Small intestine (tissue), 7 donors: ENCODE measurements at regions not wholly inside any gene's neighbourhood (a gene's known extent, or its start where the extent isn't known, plus 50 kb on each side); places are given as distances from the start of the nearest gene placed in this dataset.

Experiments used
- DNase-seq, 2 donors: peaks; one replicate each; pipeline versions ENCODE4 v3.0.0 to v3.0.0-alpha.2; 2013
- FAIRE-seq: peaks from 2 replicates; lab custom pipeline; 2012; peaks lifted over from hg19 to GRCh38; lab: Jason Lieb, UNC
- H3K27ac ChIP-seq, 3 donors: one replicate each; pipeline ENCODE4 v1.5.1; 2013; ENCODE audit warnings: low read length in 2 of 3, mild to moderate bottlenecking in 2 of 3, control low read depth in 1 of 3, inconsistent platforms in 1 of 3, low read depth in 1 of 3, moderate library complexity in 1 of 3
- H3K27me3 ChIP-seq, 3 donors: one replicate each; pipeline ENCODE4 v1.6.1; 2013; ENCODE audit warnings: low read length in 3 of 3, inconsistent platforms in 1 of 3; ENCODE audit not compliant: control insufficient read depth in 3 of 3, insufficient read depth in 3 of 3
- H3K36me3 ChIP-seq, 3 donors: one replicate each; pipeline ENCODE4 v1.6.1; 2013; ENCODE audit warnings: low read length in 3 of 3, inconsistent platforms in 1 of 3, low read depth in 1 of 3, mild to moderate bottlenecking in 1 of 3, moderate library complexity in 1 of 3; ENCODE audit not compliant: control insufficient read depth in 3 of 3, insufficient read depth in 2 of 3
- H3K4me1 ChIP-seq, 3 donors: one replicate each; pipeline ENCODE4 v1.6.1; 2013; ENCODE audit warnings: low read length in 2 of 3, inconsistent platforms in 1 of 3, low read depth in 1 of 3, mild to moderate bottlenecking in 1 of 3, moderate library complexity in 1 of 3; ENCODE audit not compliant: control insufficient read depth in 3 of 3, insufficient read depth in 2 of 3
- H3K4me3 ChIP-seq, 3 donors: one replicate each; pipeline ENCODE4 v1.5.1; 2013; ENCODE audit warnings: low read length in 3 of 3, control low read depth in 1 of 3, inconsistent platforms in 1 of 3, low read depth in 1 of 3, mild to moderate bottlenecking in 1 of 3, moderate library complexity in 1 of 3
- H3K9me3 ChIP-seq, 2 donors: one replicate each; pipeline ENCODE4 v1.6.1; 2013; ENCODE audit warnings: low read depth in 1 of 2, low read length in 1 of 2; ENCODE audit not compliant: control insufficient read depth in 2 of 2, insufficient read depth in 1 of 2
- WGBS, 3 donors: extraction: QIAGEN DNeasy Blood & Tissue Kit; methylation state at CpG; one replicate each; pipeline ENCODE4 v1.1.7; 2013; 5-methylcytosine and 5-hydroxymethylcytosine counted together
- donor health status: healthy with polysubstance abuse.
- donor health status: control.
- donor health status: control.
- donor health status: Bipolar disorder and iron deficiency.
- donor health status: healthy.

GRCh38 chr3:31275038-31275572 lies 257.6 kb upstream of the STT3B start:
- DNase-seq, result no peak
- no peak for FAIRE-seq
- 64 to 75% (median 71%) methylated on average over 3 of the region's 3 CpGs for WGBS, 3 donors

GRCh38 chr3:31275583-31275982 lies 257.1 kb upstream of the STT3B start:
- H3K27ac ChIP-seq, result no peak overlapping the region
- 58 to 82% (median 71%) methylated on average over 3 of the region's 3 CpGs for WGBS, 3 donors
- DNase-seq (no peak), FAIRE-seq (no peak)
- no peaks in the 10 kb centered on the region for H3K4me1 ChIP-seq
- H3K9me3 ChIP-seq, result no peaks in the 10 kb centered on the region
- no peak overlapping the region for H3K4me3 ChIP-seq
- no peaks in the 10 kb centered on the region for H3K36me3 ChIP-seq
- H3K27me3 ChIP-seq, result peaks cover 0 to 2% (median 0%) of the 10 kb centered on the region in 3 donors

More at GRCh38 chr3:31275038-31275572, 257.6 kb upstream of the STT3B start:
- Histone ChIP-seq H3K36me3 (no peaks in the 10 kb centered on the region), H3K4me1 (no peaks in the 10 kb centered on the region), H3K4me3 (no peak overlapping the region), H3K27ac (no peak overlapping the region), H3K27me3 (peaks cover 0 to 2% (median 0%) of the 10 kb centered on the region in 3 donors), H3K9me3 (no peaks in the 10 kb centered on the region)

- Histone ChIP-seq H3K27ac (no peak overlapping the region), H3K36me3 (no peaks in the 10 kb centered on the region), H3K4me1 (no peaks in the 10 kb centered on the region), H3K9me3 (no peaks in the 10 kb centered on the region), H3K4me3 (no peak overlapping the region), H3K27me3 (peaks cover 0 to 2% (median 0%) of the 10 kb centered on the region in 3 donors)
- FAIRE-seq (no peak), DNase-seq (no peak)
- 71 to 81% (median 78%) methylated on average over 2 of the region's 2 CpGs for WGBS, 3 donors
Observed at GRCh38 chr3:31277582-31277981, 255.1 kb upstream of the STT3B start.

GRCh38 chr3:31278532-31278931 lies 254.2 kb upstream of the STT3B start:
- WGBS, 3 donors, result 87 to 93% (median 93%) methylated on average over 5 of the region's 5 CpGs
- Histone ChIP-seq H3K9me3 (no peaks in the 10 kb centered on the region), H3K27ac (no peak overlapping the region), H3K27me3 (peaks cover 0 to 2% (median 0%) of the 10 kb centered on the region in 3 donors), H3K36me3 (no peaks in the 10 kb centered on the region), H3K4me3 (no peak overlapping the region), H3K4me1 (no peaks in the 10 kb centered on the region)
- FAIRE-seq (no peak), DNase-seq (no peak)

GRCh38 chr3:31284776-31285175 lies 247.9 kb upstream of the STT3B start:
- Histone ChIP-seq H3K4me1 (peaks cover 0 to 3% (median 0%) of the 10 kb centered on the region in 3 donors), H3K36me3 (no peaks in the 10 kb centered on the region), H3K27me3 (no peaks in the 10 kb centered on the region), H3K4me3 (no peak overlapping the region), H3K27ac (no peak overlapping the region), H3K9me3 (no peaks in the 10 kb centered on the region)
- no peak for FAIRE-seq
- WGBS, 3 donors, result 53 to 57% (median 53%) methylated on average over 1 of the region's 1 CpG
- DNase-seq, result no peak

- H3K27ac ChIP-seq, result no peak overlapping the region
- no peaks in the 10 kb centered on the region for H3K9me3 ChIP-seq
- whole genome bisulfite sequencing, 3 donors, result 51 to 69% (median 52%) methylated on average over 2 of the region's 2 CpGs
- H3K4me3 ChIP-seq, result no peak overlapping the region
- H3K27me3 ChIP-seq, result no peaks in the 10 kb centered on the region
- H3K4me1 ChIP-seq, result peaks cover 0 to 3% (median 0%) of the 10 kb centered on the region in 3 donors
- no peak for FAIRE-seq
- no peaks in the 10 kb centered on the region for H3K36me3 ChIP-seq
- DNase-seq, result no peak
Observed at GRCh38 chr3:31285833-31286486, 246.8 kb upstream of the STT3B start.

- FAIRE-seq (no peak), DNase-seq (no peak)
- H3K4me3 ChIP-seq, result no peak overlapping the region
- H3K27me3 ChIP-seq, result no peaks in the 10 kb centered on the region
- H3K27ac ChIP-seq, result no peak overlapping the region
- 85 to 89% (median 88%) methylated on average over 9 of the region's 9 CpGs for WGBS, 3 donors
- H3K4me1 ChIP-seq, result peaks cover 0 to 3% (median 0%) of the 10 kb centered on the region in 3 donors
- no peaks in the 10 kb centered on the region for H3K36me3 ChIP-seq
- H3K9me3 ChIP-seq, result no peaks in the 10 kb centered on the region
Observed at GRCh38 chr3:31288224-31288623, 244.5 kb upstream of the STT3B start.

GRCh38 chr3:31288641-31289100 lies 244.1 kb upstream of the STT3B start:
- H3K27ac ChIP-seq, result no peak overlapping the region

More at GRCh38 chr3:31288641-31289100, 244.1 kb upstream of the STT3B start:
- Histone ChIP-seq H3K9me3 (no peaks in the 10 kb centered on the region), H3K36me3 (no peaks in the 10 kb centered on the region), H3K4me3 (no peak overlapping the region), H3K4me1 (peaks cover 0 to 3% (median 0%) of the 10 kb centered on the region in 3 donors), H3K27me3 (no peaks in the 10 kb centered on the region)
- FAIRE-seq, result no peak
- 5 to 30% (median 20%) methylated on average over 8 of the region's 8 CpGs for WGBS, 3 donors
- peak; percentile 13 to 26 for DNase-seq
